ENCODE measurements at regions not wholly inside any gene's neighbourhood (a gene's known extent, or its start where the extent isn't known, plus 50 kb on each side); places are given as distances from the start of the nearest gene placed in this dataset.

- peaks cover 2% of the 10 kb centered on the region for H3K27me3 ChIP-seq (replicated peaks; ENCODE audit: control insufficient read depth, insufficient read depth, low read length)
- no peak for DNase-seq (ENCODE audit: extremely low read depth, insufficient read length)
- no peak for TF ChIP-seq CTCF (IDR thresholded peaks at IDR 0.05; ENCODE audit: insufficient read depth, low read length, poor library complexity, severe bottlenecking)
- no peak overlapping the region for H3K4me3 ChIP-seq (replicated peaks; ENCODE audit: low read depth, low read length)
- no peaks in the 10 kb centered on the region for H3K36me3 ChIP-seq (ENCODE audit: control insufficient read depth, insufficient read depth, low read length)
Measured at GRCh38 chr1:201619513-201619912, 80.6 kb downstream of the NAV1 start.

DNA sequence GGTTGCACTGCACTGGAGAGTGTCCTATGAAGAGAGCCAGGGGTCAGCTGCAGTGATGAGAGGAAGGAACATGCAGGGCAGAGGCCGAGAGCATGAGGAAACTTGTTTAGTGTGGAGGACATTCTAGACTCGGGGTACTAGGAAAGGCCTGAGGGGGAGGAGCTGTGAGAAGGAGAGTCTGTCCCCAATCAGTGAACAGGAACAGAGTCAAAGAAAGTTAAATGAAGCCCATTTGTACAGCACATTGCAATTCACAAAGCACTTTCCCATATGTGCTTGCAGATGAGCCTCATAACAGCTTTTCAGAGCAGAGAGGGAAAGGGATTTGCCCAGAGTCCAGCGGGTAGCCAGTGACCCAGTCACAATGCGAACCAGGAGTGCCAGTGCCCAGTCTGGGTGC lies 83.4 kb downstream of the NAV1 start:
- peaks cover 2% of the 10 kb centered on the region for H3K27me3 ChIP-seq (replicated peaks; ENCODE audit: control insufficient read depth, insufficient read depth, low read length)
- TF ChIP-seq CTCF (IDR thresholded peaks at IDR 0.05; ENCODE audit: insufficient read depth, low read length, poor library complexity, severe bottlenecking), result no peak
- no peaks in the 10 kb centered on the region for H3K36me3 ChIP-seq (ENCODE audit: control insufficient read depth, insufficient read depth, low read length)
- no peak for DNase-seq (ENCODE audit: extremely low read depth, insufficient read length)
- no peak overlapping the region for H3K4me3 ChIP-seq (replicated peaks; ENCODE audit: low read depth, low read length)

GRCh38 chr1:201622824-201623223 lies 83.9 kb downstream of the NAV1 start:
- DNase-seq (ENCODE audit: extremely low read depth, insufficient read length), result no peak
- no peak overlapping the region for H3K4me3 ChIP-seq (replicated peaks; ENCODE audit: low read depth, low read length)
- TF ChIP-seq CTCF (IDR thresholded peaks at IDR 0.05; ENCODE audit: insufficient read depth, low read length, poor library complexity, severe bottlenecking), result no peak
- H3K36me3 ChIP-seq (ENCODE audit: control insufficient read depth, insufficient read depth, low read length), result no peaks in the 10 kb centered on the region
- H3K27me3 ChIP-seq (replicated peaks; ENCODE audit: control insufficient read depth, insufficient read depth, low read length), result peaks cover 2% of the 10 kb centered on the region

DNA sequence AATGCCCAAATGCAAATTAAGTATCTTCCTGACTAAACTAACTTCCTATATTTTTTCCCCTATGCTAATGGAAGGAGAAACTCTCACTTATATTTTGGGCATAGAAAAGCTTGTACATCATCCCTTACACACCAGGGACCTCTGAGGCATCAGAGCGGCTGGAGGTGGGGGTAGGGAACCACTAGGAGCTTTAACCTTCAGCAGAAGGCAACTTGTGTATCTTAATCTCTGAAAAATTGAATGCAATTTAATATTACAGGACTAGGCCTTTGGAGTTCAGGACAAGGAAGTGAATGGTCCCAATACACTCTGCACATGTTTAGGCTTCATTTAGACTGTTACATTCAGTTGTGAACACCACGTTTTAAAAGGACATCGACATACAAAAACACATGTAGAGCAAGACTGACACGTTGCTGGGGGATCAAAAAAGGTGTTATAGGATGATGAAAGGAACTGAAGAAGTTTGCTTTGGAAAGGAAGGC lies 85.9 kb downstream of the NAV1 start:
- DNase-seq (ENCODE audit: extremely low read depth, insufficient read length), result no peak
- Histone ChIP-seq H3K36me3 (ENCODE audit: control insufficient read depth, insufficient read depth, low read length) (no peaks in the 10 kb centered on the region), H3K27me3 (replicated peaks; ENCODE audit: control insufficient read depth, insufficient read depth, low read length) (peaks cover 2% of the 10 kb centered on the region), H3K4me3 (replicated peaks; ENCODE audit: low read depth, low read length) (no peak overlapping the region)
- no peak for TF ChIP-seq CTCF (IDR thresholded peaks at IDR 0.05; ENCODE audit: insufficient read depth, low read length, poor library complexity, severe bottlenecking)

DNA sequence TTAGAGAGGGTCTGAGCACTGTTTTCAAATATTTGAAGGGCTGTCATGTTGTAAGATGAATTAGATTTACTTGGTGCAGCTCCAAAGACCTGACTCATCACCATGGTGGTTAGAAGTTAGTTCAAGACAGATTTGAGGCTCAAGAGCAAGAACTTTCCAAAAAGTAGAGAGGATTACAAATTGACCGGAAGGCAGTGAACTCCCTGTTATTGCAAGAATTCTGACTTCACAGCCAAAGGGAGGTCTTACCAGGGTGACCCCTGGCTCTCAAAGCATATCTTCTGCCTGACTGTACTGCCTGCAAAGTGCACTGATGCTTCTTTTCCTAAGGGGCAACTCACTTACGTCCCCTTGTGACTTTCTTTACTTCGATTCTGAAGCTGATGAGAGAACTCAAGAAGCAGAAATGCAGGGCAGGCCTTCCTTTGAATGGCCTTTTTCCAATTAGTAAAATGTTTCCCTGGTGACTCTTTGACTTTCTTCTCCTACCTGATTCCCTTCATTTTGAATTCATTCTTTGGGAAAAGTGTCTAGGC lies 86.4 kb downstream of the NAV1 start:
- no peak for DNase-seq (ENCODE audit: extremely low read depth, insufficient read length)
- Histone ChIP-seq H3K4me3 (replicated peaks; ENCODE audit: low read depth, low read length) (no peak overlapping the region), H3K27me3 (replicated peaks; ENCODE audit: control insufficient read depth, insufficient read depth, low read length) (peaks cover 2% of the 10 kb centered on the region), H3K36me3 (ENCODE audit: control insufficient read depth, insufficient read depth, low read length) (no peaks in the 10 kb centered on the region)
- no peak for TF ChIP-seq CTCF (IDR thresholded peaks at IDR 0.05; ENCODE audit: insufficient read depth, low read length, poor library complexity, severe bottlenecking)

GRCh38 chr1:201625851-201626251 lies 86.9 kb downstream of the NAV1 start:
- H3K36me3 ChIP-seq (ENCODE audit: control insufficient read depth, insufficient read depth, low read length), result no peaks in the 10 kb centered on the region
- DNase-seq (ENCODE audit: extremely low read depth, insufficient read length), result no peak
- no peak for TF ChIP-seq CTCF (IDR thresholded peaks at IDR 0.05; ENCODE audit: insufficient read depth, low read length, poor library complexity, severe bottlenecking)
- H3K4me3 ChIP-seq (replicated peaks; ENCODE audit: low read depth, low read length), result no peak overlapping the region
- peaks cover 2% of the 10 kb centered on the region for H3K27me3 ChIP-seq (replicated peaks; ENCODE audit: control insufficient read depth, insufficient read depth, low read length)

Measured in GM06990 (cell line).